Embryonic facial prominence (tissue), 1 donor: ENCODE measurements at regions not wholly inside any gene's neighbourhood (a gene's known extent, or its start where the extent isn't known, plus 50 kb on each side); places are given as distances from the start of the nearest gene placed in this dataset.

Source experiments
- DNase-seq: peaks from one replicate; pipeline ENCODE4 v3.0.0-alpha.2; 2016; ENCODE audit errors: extremely low spot score

- DNase-seq: no peak
Observed at GRCh38 chr9:79201636-79202035, 370.1 kb upstream of the TLE4 start.

GRCh38 chr9:79208791-79209396, 362.9 kb upstream of the TLE4 start:
- DNase-seq: no peak

GRCh38 chr9:79210541-79211243, 361.1 kb upstream of the TLE4 start:
- DNase-seq: no peak

GRCh38 chr9:79213417-79214125, 358.2 kb upstream of the TLE4 start:
- no peak for DNase-seq

GRCh38 chr9:79215821-79216220, 355.9 kb upstream of the TLE4 start:
- no peak for DNase-seq

GRCh38 chr9:79220251-79220650, 351.5 kb upstream of the TLE4 start:
- DNase-seq: no peak

- no peak for DNase-seq
Observed at GRCh38 chr9:79220666-79221065, 351.1 kb upstream of the TLE4 start.

GRCh38 chr9:79221084-79221483, 350.7 kb upstream of the TLE4 start:
- DNase-seq: no peak

GRCh38 chr9:79222483-79222882, 349.3 kb upstream of the TLE4 start:
- no peak for DNase-seq

GRCh38 chr9:79224672-79225433, 346.9 kb upstream of the TLE4 start:
- no peak for DNase-seq

GRCh38 chr9:79233542-79233941, 338.2 kb upstream of the TLE4 start:
- no peak for DNase-seq

GRCh38 chr9:79236466-79236865, 335.3 kb upstream of the TLE4 start:
- DNase-seq: no peak

- DNase-seq: no peak
Observed at GRCh38 chr9:79237861-79238260, 333.9 kb upstream of the TLE4 start.

- DNase-seq: no peak
Observed at GRCh38 chr9:79240774-79241173, 331.0 kb upstream of the TLE4 start.

- DNase-seq: no peak
Observed at GRCh38 chr9:79242489-79242888, 329.3 kb upstream of the TLE4 start.

- DNase-seq: no peak
Observed at GRCh38 chr9:79246170-79246569, 325.6 kb upstream of the TLE4 start.

GRCh38 chr9:79247021-79247420, 324.7 kb upstream of the TLE4 start:
- no peak for DNase-seq

GRCh38 chr9:79250806-79251205, 321.0 kb upstream of the TLE4 start:
- no peak for DNase-seq

GRCh38 chr9:79254900-79255650, 316.7 kb upstream of the TLE4 start:
- no peak for DNase-seq

- no peak for DNase-seq
Observed at GRCh38 chr9:79255651-79256260, 316.0 kb upstream of the TLE4 start.

GRCh38 chr9:79256691-79257213, 315.0 kb upstream of the TLE4 start:
- peak; percentile 44 for DNase-seq
